H1 (cell line): ENCODE measurements at regions not wholly inside any gene's neighbourhood (a gene's known extent, or its start where the extent isn't known, plus 50 kb on each side); places are given as distances from the start of the nearest gene placed in this dataset.

Source experiments
- CTCF ChIA-PET: fragments of 300-600 bp; sonication (Branson Sonifier 250); formaldehyde crosslinking; loops from one replicate; lab custom pipeline; 2021; ENCODE audit not compliant: partially characterized antibody; lab: Charles Lee
- POLR2A ChIA-PET: fragments of 300-600 bp; sonication (Branson Sonifier 250); formaldehyde crosslinking; loops from one replicate; lab custom pipeline; 2021; ENCODE audit warnings: inconsistent platforms; ENCODE audit not compliant: partially characterized antibody; lab: Charles Lee
- DNase-seq, 2 experiments: peaks; one replicate each; pipeline versions ENCODE4 v3.0.0 to v3.0.0-alpha.2; 2010 to 2022; ENCODE audit warnings: low spot score in 2 of 2, low read depth in 1 of 2, mixed read lengths in 1 of 2
- FAIRE-seq: peaks from 2 replicates; lab custom pipeline; 2011; peaks lifted over from hg19 to GRCh38; lab: Jason Lieb, UNC
- H2AFZ ChIP-seq: 2 replicates; pipeline ENCODE4 v1.8.1; 2012; ENCODE audit warnings: low read length, inconsistent platforms
- H2AK5ac ChIP-seq: 2 replicates; pipeline ENCODE4 v1.6.1; 2013; ENCODE audit warnings: low read depth, low read length
- H2BK120ac ChIP-seq: replicated peaks from 2 replicates; pipeline ENCODE3; 2013; ENCODE audit warnings: low read depth, low read length, inconsistent platforms
- H2BK12ac ChIP-seq: 2 replicates; pipeline ENCODE4 v1.6.1; 2013; ENCODE audit warnings: low read depth, low read length
- H2BK15ac ChIP-seq: 2 replicates; pipeline ENCODE4 v1.6.1; 2013; ENCODE audit warnings: low read length
- H2BK20ac ChIP-seq: 2 replicates; pipeline ENCODE4 v1.6.1; 2013; ENCODE audit warnings: low read length
- H2BK5ac ChIP-seq: 2 replicates; pipeline ENCODE4 v1.6.1; 2013; ENCODE audit warnings: low read depth, low read length
- H3K14ac ChIP-seq: 2 replicates; pipeline ENCODE4 v1.6.1; 2013; ENCODE audit warnings: inconsistent platforms; ENCODE audit not compliant: insufficient read length
- H3K18ac ChIP-seq: 2 replicates; pipeline ENCODE4 v1.6.1; 2013; ENCODE audit warnings: low read length; ENCODE audit errors: extremely low read depth
- H3K23ac ChIP-seq: 2 replicates; pipeline ENCODE4 v1.6.1; 2013; ENCODE audit warnings: inconsistent platforms; ENCODE audit not compliant: insufficient read length
- H3K23me2 ChIP-seq: 2 replicates; pipeline ENCODE4 v1.6.1; 2013; ENCODE audit warnings: low read depth, low read length
- H3K27ac ChIP-seq: 2 replicates; pipeline ENCODE4 v1.6.1; 2011; ENCODE audit warnings: low read depth, low read length, inconsistent platforms
- H3K27me3 ChIP-seq, 4 experiments: replicated peaks in 1 of 4; 1 replicate in 1 of 4; 2 replicates in 3 of 4; pipeline versions ENCODE4 v1.6.1 to v1.8.1; 2011 to 2013; ENCODE audit warnings: low read length in 3 of 4, mild to moderate bottlenecking in 3 of 4, inconsistent platforms in 2 of 4, mixed read lengths in 2 of 4, moderate library complexity in 1 of 4; ENCODE audit not compliant: control insufficient read depth in 3 of 4, insufficient read depth in 3 of 4; ENCODE audit errors: extremely low read depth in 1 of 4
- H3K36me3 ChIP-seq, 4 experiments: 2 replicates each; pipeline versions ENCODE4 v1.6.1 to v1.8.1; 2011 to 2013; ENCODE audit warnings: mild to moderate bottlenecking in 4 of 4, low read length in 3 of 4, moderate library complexity in 2 of 4, control low read depth in 1 of 4, inconsistent platforms in 1 of 4; ENCODE audit not compliant: insufficient read depth in 4 of 4, control insufficient read depth in 2 of 4
- H3K4ac ChIP-seq: replicated peaks from 2 replicates; pipeline ENCODE3; 2013; ENCODE audit warnings: low read length, low read depth, mixed read lengths, inconsistent platforms; ENCODE audit not compliant: insufficient read length
- H3K4me1 ChIP-seq, 4 experiments: replicated peaks in 1 of 4; 1 replicate in 1 of 4; 2 replicates in 3 of 4; pipeline versions ENCODE4 v1.6.1 to v1.8.1; 2011 to 2013; ENCODE audit warnings: low read length in 3 of 4, inconsistent platforms in 2 of 4, mixed read lengths in 1 of 4; ENCODE audit not compliant: insufficient read depth in 4 of 4, control insufficient read depth in 3 of 4
- H3K4me2 ChIP-seq, 2 experiments: 2 replicates each; pipeline versions ENCODE4 v1.6.1 to v1.8.1; 2011 to 2013; ENCODE audit warnings: low read depth in 2 of 2, low read length in 2 of 2, control low read depth in 1 of 2, inconsistent platforms in 1 of 2, mild to moderate bottlenecking in 1 of 2; ENCODE audit not compliant: insufficient read depth in 1 of 2
- H3K4me3 ChIP-seq, 4 experiments: fragments of 200-600, 300-600 bp in 1 of 4; sonication (generic), shearing (Covaris generic), sonication (Bioruptor Twin) in 1 of 4; 2 replicates each; pipeline versions ENCODE4 v1.5.1 to v1.8.1; 2011 to 2016; ENCODE audit warnings: low read length in 4 of 4, low read depth in 3 of 4, control low read depth in 2 of 4, inconsistent platforms in 2 of 4, mild to moderate bottlenecking in 2 of 4, mixed read lengths in 1 of 4, moderate library complexity in 1 of 4; ENCODE audit not compliant: insufficient read depth in 2 of 4; ENCODE audit errors: extremely low read depth in 1 of 4
- H3K56ac ChIP-seq: replicated peaks from 2 replicates; pipeline ENCODE3; 2013; ENCODE audit warnings: low read depth, mild to moderate bottlenecking, mixed read lengths, low read length, inconsistent platforms; ENCODE audit not compliant: insufficient read length
- H3K79me1 ChIP-seq: 2 replicates; pipeline ENCODE4 v1.6.1; 2013; ENCODE audit warnings: low read depth, low read length, control low read depth
- H3K79me2 ChIP-seq, 2 experiments: 2 replicates each; pipeline versions ENCODE4 v1.6.1 to v1.8.1; 2012 to 2013; ENCODE audit warnings: low read length in 2 of 2, mild to moderate bottlenecking in 2 of 2, inconsistent platforms in 1 of 2; ENCODE audit not compliant: insufficient read depth in 2 of 2, control insufficient read depth in 1 of 2
- H3K9ac ChIP-seq, 4 experiments: replicated peaks in 1 of 4; 1 replicate in 1 of 4; 2 replicates in 3 of 4; pipeline versions ENCODE4 v1.6.1 to v1.8.1; 2011 to 2013; ENCODE audit warnings: low read depth in 3 of 4, low read length in 3 of 4, control low read depth in 2 of 4, mild to moderate bottlenecking in 2 of 4, moderate library complexity in 2 of 4, inconsistent platforms in 1 of 4; ENCODE audit errors: extremely low read depth in 1 of 4
- H3K9me3 ChIP-seq, 2 experiments: 2 replicates each; pipeline versions ENCODE4 v1.6.1 to v1.8.1; 2012 to 2013; ENCODE audit warnings: mild to moderate bottlenecking in 2 of 2, moderate library complexity in 2 of 2, control low read depth in 1 of 2, inconsistent platforms in 1 of 2, low read depth in 1 of 2, low read length in 1 of 2, mixed read lengths in 1 of 2; ENCODE audit not compliant: insufficient read depth in 2 of 2
- H4K20me1 ChIP-seq, 2 experiments: replicated peaks in 1 of 2; 2 replicates each; pipeline versions ENCODE3 to v1.8.1; 2011 to 2013; ENCODE audit warnings: inconsistent platforms in 2 of 2, low read length in 2 of 2, mild to moderate bottlenecking in 1 of 2; ENCODE audit not compliant: insufficient read depth in 2 of 2, control insufficient read depth in 1 of 2
- H4K5ac ChIP-seq: 2 replicates; pipeline ENCODE4 v1.6.1; 2013; ENCODE audit warnings: low read length, low read depth, mixed read lengths, inconsistent platforms; ENCODE audit not compliant: insufficient read length
- H4K8ac ChIP-seq: 2 replicates; pipeline ENCODE4 v1.8.0; 2013; ENCODE audit warnings: mild to moderate bottlenecking, moderate library complexity, low read length, inconsistent platforms; ENCODE audit not compliant: insufficient read depth; ENCODE audit errors: extremely low read depth
- H4K91ac ChIP-seq: replicated peaks from 2 replicates; pipeline ENCODE3; 2013; ENCODE audit warnings: low read length, mixed read lengths, inconsistent platforms; ENCODE audit not compliant: insufficient read length
- BRCA1 ChIP-seq: IDR thresholded peaks from 2 replicates; pipeline ENCODE4 v1.6.1; 2012; ENCODE audit warnings: low read depth, low read length, improper control_type of control experiment
- CBX8 ChIP-seq: fragments of 300-800, 300-1000 bp; sonication (generic); IDR thresholded peaks from 2 replicates; pipeline ENCODE4 v1.7.1; 2016; ENCODE audit warnings: low read depth, low read length, borderline replicate concordance
- CEBPB ChIP-seq: IDR thresholded peaks from 2 replicates; pipeline ENCODE4 v1.6.1; 2012; ENCODE audit warnings: low read depth, low read length
- CHD2 ChIP-seq: IDR thresholded peaks from 2 replicates; pipeline ENCODE4 v1.6.1; 2012; ENCODE audit warnings: low read length, improper control_type of control experiment
- CREB1 ChIP-seq: IDR thresholded peaks from 2 replicates; pipeline ENCODE4 v1.6.1; 2012; ENCODE audit warnings: inconsistent platforms
- CTBP2 ChIP-seq: IDR thresholded peaks from 2 replicates; pipeline ENCODE4 v1.7.0; 2011; ENCODE audit warnings: borderline replicate concordance, mild to moderate bottlenecking, moderate library complexity, mixed read lengths, low read length; ENCODE audit not compliant: insufficient read depth, insufficient read length
- EZH2 ChIP-seq: fragments of 200-600 bp; sonication (generic); IDR thresholded peaks from 2 replicates; pipeline ENCODE4 v1.7.1; 2012; ENCODE audit warnings: low read depth, mild to moderate bottlenecking, moderate library complexity, low read length, inconsistent platforms; ENCODE audit not compliant: severe bottlenecking
- SUZ12 ChIP-seq: fragments of 200-600 bp; sonication (generic); IDR thresholded peaks from 2 replicates; pipeline ENCODE4 v1.6.1; 2012; ENCODE audit warnings: mild to moderate bottlenecking, inconsistent platforms, low read length, moderate library complexity, mixed read lengths
- TAF1 ChIP-seq: IDR thresholded peaks from 2 replicates; pipeline ENCODE4 v1.6.1; 2011; ENCODE audit warnings: mild to moderate bottlenecking, low read depth, low read length
- YY1 ChIP-seq: IDR thresholded peaks from 2 replicates; pipeline ENCODE4 v1.6.1; 2011; ENCODE audit warnings: low read depth, mild to moderate bottlenecking, low read length
- WGBS, 2 experiments: shearing (Covaris generic) in 1 of 2; methylation state at CpG; one replicate each; pipeline versions ENCODE4 v1.1.6 to v1.1.7; 2013 to 2015; ENCODE audit warnings: low lambda C conversion rate in 2 of 2, mixed read lengths in 2 of 2, inconsistent platforms in 1 of 2, low coverage in 1 of 2, missing lambda C conversion rate in 1 of 2; ENCODE audit not compliant: insufficient replicate concordance in 2 of 2, insufficient coverage in 1 of 2, insufficient read length in 1 of 2; ENCODE audit errors: extremely low coverage in 1 of 2, missing lambda C conversion rate in 1 of 2; 5-methylcytosine and 5-hydroxymethylcytosine counted together
- TF ChIP-seq, protein P1 (sequence below): IDR thresholded peaks from 2 replicates; pipeline ENCODE4 v1.6.1; 2012; ENCODE audit warnings: low read length, inconsistent platforms
- TF ChIP-seq, protein P2 (sequence below): IDR thresholded peaks from 2 replicates; pipeline ENCODE4 v1.6.1; 2011; ENCODE audit warnings: low read depth, mild to moderate bottlenecking, low read length; ENCODE audit not compliant: insufficient read depth

DNA sequence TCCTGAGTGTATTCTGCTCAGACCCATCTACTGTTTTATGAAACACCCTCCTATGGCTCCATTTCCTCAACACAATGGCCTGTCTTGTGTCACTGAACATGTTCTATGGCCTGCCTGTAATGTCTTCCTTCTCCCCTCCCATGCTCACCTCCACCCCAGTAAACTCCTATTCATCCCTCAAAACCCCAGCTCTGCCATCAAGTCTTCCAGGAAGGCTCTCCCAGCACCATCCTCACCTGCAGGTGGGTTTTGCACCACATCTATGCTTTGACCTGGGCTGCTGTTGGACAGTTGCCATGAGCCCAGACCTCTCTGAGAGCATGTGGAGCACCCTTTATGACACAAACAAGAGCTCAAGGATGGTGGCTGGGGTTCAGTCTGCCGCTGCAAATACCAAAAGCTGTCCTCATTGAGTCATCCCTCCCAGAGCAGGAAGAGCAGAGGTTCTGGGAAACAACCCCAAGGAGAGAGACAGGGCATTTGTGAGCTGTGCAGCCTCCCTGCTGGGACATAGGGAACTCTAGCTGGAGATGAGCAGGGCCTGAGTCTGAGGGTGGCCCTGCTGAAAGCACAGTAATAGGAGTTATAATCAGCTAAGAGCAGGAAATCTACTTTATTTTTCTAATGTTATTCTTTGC lies 93.8 kb upstream of the CD93 start:
- Histone ChIP-seq H3K4me1 (no peaks in the 10 kb centered on the region), H3K18ac (no peak overlapping the region), H2BK15ac (no peak overlapping the region), H3K56ac (no peak overlapping the region)
- TF ChIP-seq CBX8, result no peak
- TF ChIP-seq TAF1, result no peak
- no peak for TF ChIP-seq YY1
- no peak for TF ChIP-seq BRCA1
- no peak for TF ChIP-seq CTBP2
- TF ChIP-seq, protein P1, sequence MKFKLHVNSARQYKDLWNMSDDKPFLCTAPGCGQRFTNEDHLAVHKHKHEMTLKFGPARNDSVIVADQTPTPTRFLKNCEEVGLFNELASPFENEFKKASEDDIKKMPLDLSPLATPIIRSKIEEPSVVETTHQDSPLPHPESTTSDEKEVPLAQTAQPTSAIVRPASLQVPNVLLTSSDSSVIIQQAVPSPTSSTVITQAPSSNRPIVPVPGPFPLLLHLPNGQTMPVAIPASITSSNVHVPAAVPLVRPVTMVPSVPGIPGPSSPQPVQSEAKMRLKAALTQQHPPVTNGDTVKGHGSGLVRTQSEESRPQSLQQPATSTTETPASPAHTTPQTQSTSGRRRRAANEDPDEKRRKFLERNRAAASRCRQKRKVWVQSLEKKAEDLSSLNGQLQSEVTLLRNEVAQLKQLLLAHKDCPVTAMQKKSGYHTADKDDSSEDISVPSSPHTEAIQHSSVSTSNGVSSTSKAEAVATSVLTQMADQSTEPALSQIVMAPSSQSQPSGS, result no peak
- no peak for TF ChIP-seq SUZ12
- TF ChIP-seq CEBPB, result no peak
- TF ChIP-seq EZH2, result no peak
- TF ChIP-seq CHD2, result no peak
- TF ChIP-seq, protein P2, sequence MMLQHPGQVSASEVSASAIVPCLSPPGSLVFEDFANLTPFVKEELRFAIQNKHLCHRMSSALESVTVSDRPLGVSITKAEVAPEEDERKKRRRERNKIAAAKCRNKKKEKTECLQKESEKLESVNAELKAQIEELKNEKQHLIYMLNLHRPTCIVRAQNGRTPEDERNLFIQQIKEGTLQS, result no peak
- TF ChIP-seq CREB1, result no peak
- TF ChIP-seq, all 59 proteins: peak for 0
- Histone ChIP-seq H4K20me1 (no peaks in the 10 kb centered on the region), H4K5ac (no peak overlapping the region), H2BK12ac (peak overlapping the region; percentile 50; the same call in 1 of the 2 replicates), H3K23me2 (no peaks in the 10 kb centered on the region; the same call in 1 of the 2 replicates), H3K79me2 (no peaks in the 10 kb centered on the region), H3K79me1 (no peaks in the 10 kb centered on the region), H3K4me3 (no peak overlapping the region), H3K9ac (no peak overlapping the region), H3K36me3 (no peaks in the 10 kb centered on the region), H4K8ac (no peak overlapping the region), H2AFZ (no peak overlapping the region), H3K27me3 (no peaks in the 10 kb centered on the region), H3K27ac (no peak overlapping the region), H3K4ac (no peak overlapping the region), H2BK120ac (no peak overlapping the region), H2BK5ac (no peak overlapping the region), H3K14ac (no peak overlapping the region), H3K4me2 (no peak overlapping the region), H2BK20ac (no peak overlapping the region), H3K9me3 (no peaks in the 10 kb centered on the region), H4K91ac (no peak overlapping the region), H3K23ac (no peak overlapping the region), H2AK5ac (no peak overlapping the region)
- DNase-seq, result no peak
- no peak for FAIRE-seq
- WGBS, 2 experiments, result 100% methylated on average over 1 of the region's 1 CpG; no CpG with 5 or more reads in 1 of the 2 experiments
- ChIA-PET CTCF (interaction anchor here (0.5 to 5.5 kb wide), 9 partner anchors 8 to 159 kb away, joined by 3 to 31 read pairs (median 3); no protein-coding TSS in a partner anchor), POLR2A (no interaction called here)
